Fibroblast of pulmonary artery (primary cell): ENCODE measurements at regions not wholly inside any gene's neighbourhood (a gene's known extent, or its start where the extent isn't known, plus 50 kb on each side); places are given as distances from the start of the nearest gene placed in this dataset.
"Not testable (repeated sequence)": the region's sequence is repeated elsewhere in the genome, so short reads cannot be mapped to it uniquely, and the experiment has no call there.

ENCODE experiments used
- DNase-seq: peaks from one replicate; pipeline ENCODE4 v3.0.0-alpha.2; 2010; ENCODE audit warnings: low read depth
- H3K4me3 ChIP-seq: replicated peaks from 2 replicates; pipeline ENCODE4 v1.5.1; 2011; ENCODE audit warnings: low read depth, mild to moderate bottlenecking, control low read depth, low read length, moderate library complexity
- CTCF ChIP-seq: IDR thresholded peaks from 2 replicates; pipeline ENCODE4 v1.5.1; 2011; ENCODE audit warnings: mild to moderate bottlenecking, control low read depth, low read length, inconsistent platforms; ENCODE audit errors: missing control alignments

- H3K4me3 ChIP-seq: no peak overlapping the region
- no peak for DNase-seq
- no peak for TF ChIP-seq CTCF
These were observed 371.7 kb upstream of the DEPDC1 start for GRCh38 chr1:68868606-68869005.

GRCh38 chr1:68873144-68873543 lies 376.3 kb upstream of the DEPDC1 start:
- no peak for DNase-seq
- H3K4me3 ChIP-seq: no peak overlapping the region
- TF ChIP-seq CTCF: no peak

GRCh38 chr1:68881330-68882194 lies 384.7 kb upstream of the DEPDC1 start:
- not testable (repeated sequence) for H3K4me3 ChIP-seq, DNase-seq

- no peak for TF ChIP-seq CTCF
- H3K4me3 ChIP-seq: no peak overlapping the region
- no peak for DNase-seq
These were observed 392.6 kb upstream of the DEPDC1 start for GRCh38 chr1:68889471-68889870.

- H3K4me3 ChIP-seq: no peak overlapping the region
- no peak for DNase-seq
- no peak for TF ChIP-seq CTCF
These were observed 393.9 kb upstream of the DEPDC1 start for GRCh38 chr1:68890736-68891135.

GRCh38 chr1:68904477-68904876 lies 407.6 kb upstream of the DEPDC1 start:
- peak; percentile 36 for DNase-seq
- H3K4me3 ChIP-seq: no peak overlapping the region
- TF ChIP-seq CTCF: no peak

GRCh38 chr1:68906431-68906830 lies 409.5 kb upstream of the DEPDC1 start:
- no peak overlapping the region for H3K4me3 ChIP-seq
- no peak for DNase-seq
- no peak for TF ChIP-seq CTCF
